Activated CD4-positive, alpha-beta T cell treated with anti-CD3 and anti-CD28 coated beads, Interleukin-2, Interleukin-4, amounts not matched to agents 100 ng/mL and 50 ng/mL, durations not matched to agents 16 hours and 8 hours (primary cell): ENCODE measurements at regions not wholly inside any gene's neighbourhood (a gene's known extent, or its start where the extent isn't known, plus 50 kb on each side); places are given as distances from the start of the nearest gene placed in this dataset.
"Not testable (repeated sequence)": the region's sequence is repeated elsewhere in the genome, so short reads cannot be mapped to it uniquely, and the experiment has no call there.

Experiments used
- DNase-seq: peaks from one replicate; pipeline ENCODE4 v3.0.0-alpha.2; 2020; ENCODE audit warnings: low spot score

DNA sequence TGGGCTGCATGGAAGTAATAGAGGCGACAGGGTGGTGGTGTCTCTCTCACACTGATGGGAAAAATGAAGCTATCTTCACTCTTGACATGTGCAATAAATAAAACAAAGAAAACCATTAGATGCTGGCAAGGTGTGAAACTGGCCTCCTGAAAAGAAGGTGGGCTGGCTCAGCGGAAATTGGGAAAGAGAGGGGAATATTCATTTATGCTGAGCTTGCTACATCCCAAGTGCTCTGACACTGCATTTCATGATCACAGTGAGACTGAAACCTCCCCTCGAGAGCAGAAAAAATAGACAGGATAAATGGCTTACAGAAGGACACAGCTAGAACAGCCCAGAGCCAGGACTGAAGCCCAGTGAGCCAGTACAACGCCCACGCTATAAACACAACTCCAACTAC, 112.1 kb upstream of the SMLR1 start:
- no peak for DNase-seq

DNA sequence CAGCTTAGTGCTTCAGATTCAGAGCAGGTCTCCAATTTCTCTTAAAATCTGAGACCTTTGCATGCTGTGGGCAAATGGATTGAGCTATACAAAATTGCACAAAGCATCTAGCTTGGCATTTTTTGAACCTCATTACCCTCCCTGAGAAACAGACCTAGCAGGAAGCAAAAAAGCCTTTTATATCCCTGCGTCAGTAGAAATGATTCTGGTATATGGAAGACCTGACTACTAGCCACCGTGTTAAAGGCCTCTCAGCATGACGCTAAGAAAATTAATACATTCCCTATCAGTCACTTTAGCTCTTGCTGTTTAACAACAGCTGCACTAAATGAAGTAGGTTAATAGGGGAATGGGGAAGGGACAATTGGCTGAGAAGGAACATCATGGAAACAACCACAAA, 110.7 kb upstream of the SMLR1 start:
- no peak for DNase-seq

DNA sequence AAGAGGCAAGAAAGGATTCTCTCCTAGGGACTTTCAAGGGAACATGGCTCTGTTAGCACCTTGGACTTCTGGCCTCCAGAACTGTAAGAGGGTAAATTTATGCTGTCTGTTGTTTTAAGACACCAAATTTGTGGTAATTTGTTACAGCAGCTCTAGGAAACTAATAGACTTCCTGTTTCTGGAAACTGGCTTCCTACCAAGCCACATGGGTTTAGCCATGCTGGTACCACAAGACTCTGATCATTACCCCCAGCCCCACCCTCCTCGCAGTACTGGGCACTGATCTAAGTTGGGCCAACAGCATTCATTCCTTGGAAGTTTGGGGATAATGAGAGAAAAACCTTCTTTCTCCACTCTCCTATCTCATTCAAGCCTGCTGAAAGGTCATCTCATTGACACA, 109.5 kb upstream of the SMLR1 start:
- no peak for DNase-seq

DNA sequence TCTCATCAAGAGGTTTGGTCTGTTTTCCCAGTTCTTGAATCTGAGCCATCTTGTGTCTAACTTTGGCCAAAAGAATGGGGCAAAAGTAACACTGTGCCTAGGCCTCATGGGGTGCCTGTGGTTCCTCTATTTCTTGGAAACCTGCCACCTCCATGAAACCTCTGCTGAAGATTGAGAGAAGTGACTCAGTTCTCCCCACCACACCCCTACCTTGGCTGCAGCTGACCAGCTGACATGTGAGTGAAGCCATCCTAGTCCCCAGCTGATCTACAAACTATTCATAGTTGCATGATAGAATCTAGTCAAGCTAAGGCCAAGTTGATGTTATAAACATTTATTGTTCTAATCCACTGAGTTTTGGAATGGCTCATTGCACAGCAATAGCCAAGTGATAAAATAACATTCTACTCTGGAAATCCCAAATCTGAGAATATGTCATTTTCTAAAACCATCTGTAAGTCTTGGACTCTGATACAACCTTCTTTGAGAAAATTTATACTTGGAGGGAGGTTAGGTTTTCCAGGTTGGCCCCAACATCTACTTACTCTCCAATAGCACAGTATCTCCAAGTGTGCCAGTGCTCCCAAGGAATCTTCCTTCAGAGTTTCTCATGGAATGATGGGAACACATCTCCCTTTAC, 107.0 kb upstream of the SMLR1 start:
- DNase-seq: no peak

DNA sequence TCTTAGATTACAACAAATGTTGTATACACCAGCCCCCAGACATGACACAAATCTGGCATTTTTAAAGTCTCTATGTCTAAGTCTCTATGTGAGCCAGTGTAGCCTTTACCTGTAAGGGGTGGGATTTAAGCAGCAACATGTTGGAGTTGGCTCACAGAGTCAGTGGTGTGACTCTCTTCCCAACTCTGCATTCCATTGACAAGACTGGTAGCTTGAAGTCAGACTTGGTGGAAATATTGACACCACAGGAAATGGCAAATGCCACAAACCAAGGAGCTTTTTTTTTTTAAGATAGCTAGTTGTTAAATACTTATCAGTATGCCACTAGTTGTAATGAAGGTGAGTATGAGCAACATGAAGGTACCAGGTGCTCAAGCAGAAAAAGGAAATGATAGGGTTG, 103.1 kb upstream of the SMLR1 start:
- no peak for DNase-seq

DNA sequence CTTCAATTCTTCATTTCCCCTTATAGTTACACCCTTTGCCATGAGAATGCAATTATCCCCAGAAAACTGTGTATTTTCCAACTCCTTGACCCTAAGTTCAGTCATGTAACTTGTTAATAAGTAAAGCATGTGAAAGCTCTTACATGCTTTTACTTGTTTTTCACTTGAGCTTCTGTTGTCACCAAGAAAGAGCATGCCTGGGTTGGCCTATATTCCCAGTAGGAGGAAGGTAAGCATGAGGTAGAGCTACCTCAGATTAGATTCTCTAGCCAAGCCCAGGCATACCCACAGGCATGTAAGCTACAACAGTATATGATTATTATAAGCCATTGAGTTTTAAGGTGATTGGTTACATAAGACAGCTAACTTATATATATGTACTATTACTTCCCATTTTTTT, 101.7 kb upstream of the SMLR1 start:
- DNase-seq: no peak

DNA sequence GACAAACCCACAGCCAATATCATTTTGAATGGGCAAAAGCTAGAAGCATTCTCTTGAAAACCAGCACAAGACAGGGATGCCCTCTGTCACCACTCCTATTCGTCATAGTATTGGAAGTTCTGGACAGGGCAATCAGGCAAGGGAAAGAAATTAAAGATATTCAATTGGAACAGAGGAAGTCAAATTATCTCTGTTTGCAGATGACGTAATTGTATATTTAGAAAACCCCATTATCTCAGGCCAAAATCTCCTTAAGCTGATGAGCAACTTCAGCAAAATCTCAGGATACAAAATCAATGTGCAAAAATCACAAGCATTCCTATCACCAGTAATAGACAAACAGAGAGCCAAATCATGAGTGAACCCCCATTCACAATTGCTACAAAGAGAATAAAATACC, 99.1 kb upstream of the SMLR1 start:
- DNase-seq: not testable (repeated sequence)

DNA sequence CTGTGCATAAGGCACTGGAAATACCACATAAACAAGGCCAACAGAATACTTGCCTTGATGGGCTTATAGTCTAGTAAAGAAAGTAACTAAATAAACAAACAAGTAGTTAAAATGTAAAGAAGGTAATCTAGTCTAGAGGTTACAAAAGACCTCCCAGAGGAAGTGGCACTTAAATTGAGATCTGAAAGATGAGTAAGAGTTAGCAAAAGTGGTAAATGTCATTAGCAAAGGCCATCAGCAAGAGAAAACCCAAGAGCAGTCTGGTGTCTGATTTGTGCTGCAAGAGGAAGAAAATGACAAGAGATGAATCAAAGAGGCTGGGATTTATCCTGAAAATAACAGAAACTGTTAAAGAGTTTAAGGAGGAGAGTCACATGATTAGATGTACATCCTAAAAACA, 96.6 kb upstream of the SMLR1 start:
- peak; percentile 10 for DNase-seq

DNA sequence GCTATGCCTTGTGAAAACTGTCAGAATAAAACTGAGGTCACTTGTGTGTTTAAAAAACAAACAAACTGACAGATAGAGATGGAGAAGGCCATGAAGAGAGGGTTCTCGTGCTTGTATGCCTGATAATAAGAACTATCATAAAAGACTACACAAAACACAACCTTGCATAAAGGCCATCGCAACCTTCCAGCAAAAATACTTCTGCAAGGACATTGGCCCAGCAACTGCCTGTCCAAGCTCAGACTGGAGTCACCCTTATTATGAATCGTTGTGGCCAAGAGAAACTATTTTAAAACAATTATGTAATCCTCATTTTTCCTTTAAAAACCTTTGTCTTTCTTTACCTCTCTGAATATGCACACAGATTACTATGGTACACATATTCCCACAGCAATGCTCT, 93.0 kb upstream of the SMLR1 start:
- no peak for DNase-seq

DNA sequence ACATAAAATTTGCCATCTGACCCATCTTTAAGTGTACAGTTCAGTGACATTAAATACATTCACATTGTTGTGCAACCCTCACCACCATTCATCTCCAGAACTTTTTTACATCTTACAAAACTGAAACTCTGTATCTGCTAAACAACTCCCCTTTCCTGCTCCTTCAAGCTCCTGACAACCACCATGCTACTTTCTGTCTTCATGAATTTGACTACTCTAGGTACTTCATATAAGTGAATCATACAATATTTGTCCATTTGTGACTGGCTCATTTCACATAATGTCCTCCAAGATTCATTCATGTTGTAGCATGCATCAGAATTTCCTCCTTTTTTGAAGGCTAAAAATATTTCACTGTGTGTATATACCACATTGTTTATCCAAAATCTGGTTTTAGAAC, 86.9 kb upstream of the SMLR1 start:
- no peak for DNase-seq

DNA sequence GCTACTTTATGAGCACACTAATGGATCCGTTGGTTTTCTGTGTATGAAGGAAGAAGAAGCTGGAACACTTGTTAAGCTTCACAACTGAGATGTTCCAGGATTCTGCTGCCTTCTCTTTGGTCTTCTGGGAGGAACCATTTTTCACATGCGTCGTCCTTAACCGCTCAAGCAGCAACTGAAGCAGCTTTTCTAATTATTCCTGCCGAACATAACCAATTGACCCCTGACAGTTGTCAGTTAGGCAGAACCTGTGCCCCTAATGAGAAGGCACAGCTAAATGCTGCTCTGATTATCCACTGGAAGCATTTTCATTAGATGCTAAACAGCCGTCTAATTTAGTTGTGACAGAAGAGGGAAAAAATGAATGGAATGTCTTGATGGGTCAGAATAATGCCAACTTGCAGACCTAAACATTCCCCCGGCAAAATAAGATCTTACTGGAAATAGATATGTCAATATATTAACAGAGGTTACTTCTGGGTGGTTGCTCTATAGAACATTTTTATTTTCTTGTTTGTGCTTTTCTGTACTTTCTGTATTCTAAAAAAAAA, 85.0 kb upstream of the SMLR1 start:
- no peak for DNase-seq

DNA sequence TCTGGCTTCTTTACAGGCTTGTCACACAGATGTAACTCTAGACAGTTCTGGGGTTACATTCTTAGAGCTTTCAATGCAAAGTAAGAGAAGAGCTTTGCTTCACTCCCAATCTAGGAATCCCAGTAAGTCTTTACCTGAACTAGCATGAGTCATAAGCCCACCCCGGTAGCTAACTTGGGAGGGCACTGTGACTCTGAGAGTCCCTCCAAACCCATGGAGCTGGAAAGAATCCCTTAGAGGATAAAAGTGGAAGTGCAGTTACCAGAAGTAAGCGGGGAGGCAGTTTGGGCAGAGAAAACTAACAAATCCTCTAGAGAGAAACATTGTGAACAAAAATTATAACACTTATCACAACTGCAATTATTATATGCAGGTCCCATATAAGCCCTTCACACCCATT, 84.0 kb upstream of the SMLR1 start:
- no peak for DNase-seq

DNA sequence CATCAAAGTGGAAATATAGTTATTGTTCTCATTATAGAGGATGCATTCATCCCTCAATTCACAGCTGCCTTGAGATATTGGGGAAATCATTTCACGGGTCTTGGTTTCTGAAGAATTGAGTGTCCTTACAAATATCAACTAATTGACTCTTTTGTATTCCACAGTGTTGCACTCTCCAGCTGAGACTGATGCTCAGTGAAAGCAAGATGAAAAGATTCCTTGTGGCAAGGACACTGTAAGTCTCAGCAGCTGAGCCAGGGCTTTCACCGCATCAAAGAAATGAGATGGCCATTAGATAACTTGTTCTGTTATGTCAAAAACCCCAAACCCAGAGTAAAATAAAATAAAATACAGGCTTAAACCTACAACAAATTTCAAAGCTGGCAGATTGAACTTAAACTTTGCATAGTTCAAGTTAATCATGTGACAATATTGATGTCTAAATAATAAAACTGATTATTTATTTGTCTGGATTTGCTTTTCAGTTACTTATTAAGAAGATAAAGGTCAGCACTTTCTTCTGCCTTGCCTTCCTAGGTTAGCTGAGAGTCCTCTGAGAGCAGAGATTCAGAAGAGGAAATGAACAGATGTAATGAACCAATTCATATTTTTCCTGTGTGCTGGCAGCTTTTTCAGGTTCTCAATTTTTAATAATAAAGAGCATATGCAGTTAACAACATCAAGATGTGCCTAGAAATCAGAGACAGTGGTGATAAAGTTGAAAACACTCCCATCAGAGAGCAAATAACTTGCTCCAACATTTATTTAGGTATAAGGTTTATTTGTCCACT, 82.4 kb upstream of the SMLR1 start:
- DNase-seq: no peak

DNA sequence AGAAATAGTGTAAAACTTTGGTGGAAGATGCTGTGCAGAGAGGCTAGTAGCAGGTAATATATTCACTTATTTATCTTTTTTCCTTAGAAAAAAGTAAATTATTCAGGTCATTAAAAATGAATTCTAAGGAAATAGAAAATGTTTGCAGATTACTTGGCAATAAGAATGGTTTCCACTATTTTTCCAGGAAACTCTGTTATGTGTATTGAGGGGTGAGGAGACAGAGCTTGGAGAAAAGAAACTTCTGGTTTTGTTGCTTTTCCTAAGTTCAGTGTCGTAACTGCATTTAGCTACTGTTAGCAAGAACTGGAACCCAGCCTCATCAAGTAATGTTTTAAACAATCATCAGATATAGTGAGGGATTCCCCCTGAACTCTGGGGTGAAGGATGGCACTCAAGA, 79.2 kb upstream of the SMLR1 start:
- no peak for DNase-seq

DNA sequence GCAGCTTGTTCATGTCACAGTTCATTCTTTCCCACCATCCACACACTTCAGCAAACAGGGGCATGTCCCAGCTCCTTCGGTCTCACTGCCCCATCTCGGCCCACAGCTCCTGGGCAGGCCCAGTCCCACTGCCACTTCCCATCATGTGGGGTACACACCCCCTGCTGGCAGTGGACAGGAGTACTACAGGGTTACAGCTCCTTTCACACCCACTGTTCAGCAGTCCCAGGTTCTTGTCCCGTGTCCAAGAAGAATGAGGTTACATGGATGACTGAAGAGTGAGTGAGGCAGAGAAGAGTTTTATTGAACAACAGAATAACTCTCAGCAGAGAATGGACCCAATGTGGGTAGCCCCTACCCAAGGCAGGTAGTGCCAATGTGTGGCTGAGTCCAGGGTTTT, 77.8 kb upstream of the SMLR1 start:
- no peak for DNase-seq

DNA sequence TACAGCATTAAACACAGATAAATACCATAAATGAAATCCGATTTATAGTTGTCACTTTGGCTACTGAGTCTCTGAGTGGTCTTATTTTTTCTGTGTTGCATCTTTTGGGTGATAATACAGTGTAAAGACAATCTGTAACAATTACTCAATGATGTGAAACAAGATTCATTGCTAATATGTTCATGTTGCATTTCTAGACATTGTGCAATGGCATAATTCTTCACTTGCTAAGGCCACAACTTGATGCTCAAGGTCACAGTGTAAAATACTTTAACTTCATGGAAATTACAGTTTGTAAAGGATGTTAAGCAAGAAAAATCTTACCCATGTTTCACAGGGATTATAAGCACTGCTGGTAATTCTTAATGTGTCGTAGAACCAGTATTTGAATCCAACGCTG, 74.9 kb upstream of the SMLR1 start:
- DNase-seq: no peak

DNA sequence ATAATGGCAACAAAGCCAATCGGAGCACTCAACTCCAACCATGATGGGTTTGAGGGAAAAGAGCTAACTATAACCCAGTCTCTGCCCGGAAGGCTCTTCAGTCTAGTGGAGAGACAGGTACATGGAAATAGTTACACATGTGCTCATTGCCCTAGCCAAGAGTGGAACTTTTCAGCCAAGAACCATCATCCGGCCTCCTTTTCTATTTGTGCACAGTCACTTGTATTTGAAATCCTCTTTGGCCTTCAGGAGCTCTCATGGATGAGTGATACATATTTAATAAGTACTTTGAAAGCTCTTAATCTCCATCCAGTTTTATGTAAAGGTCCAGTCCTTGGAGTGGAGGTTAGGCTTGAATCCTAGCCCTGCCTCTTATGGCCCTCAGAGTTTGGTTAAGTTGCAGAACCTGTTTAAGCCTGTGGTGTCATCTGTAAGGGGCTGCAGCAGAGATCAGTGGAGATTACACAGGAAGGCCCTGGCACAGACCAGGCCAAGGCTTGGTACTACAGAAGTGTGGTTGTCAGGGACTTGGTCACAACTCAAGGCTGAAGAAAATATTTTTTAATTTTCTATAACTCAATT, 72.3 kb upstream of the SMLR1 start:
- no peak for DNase-seq

DNA sequence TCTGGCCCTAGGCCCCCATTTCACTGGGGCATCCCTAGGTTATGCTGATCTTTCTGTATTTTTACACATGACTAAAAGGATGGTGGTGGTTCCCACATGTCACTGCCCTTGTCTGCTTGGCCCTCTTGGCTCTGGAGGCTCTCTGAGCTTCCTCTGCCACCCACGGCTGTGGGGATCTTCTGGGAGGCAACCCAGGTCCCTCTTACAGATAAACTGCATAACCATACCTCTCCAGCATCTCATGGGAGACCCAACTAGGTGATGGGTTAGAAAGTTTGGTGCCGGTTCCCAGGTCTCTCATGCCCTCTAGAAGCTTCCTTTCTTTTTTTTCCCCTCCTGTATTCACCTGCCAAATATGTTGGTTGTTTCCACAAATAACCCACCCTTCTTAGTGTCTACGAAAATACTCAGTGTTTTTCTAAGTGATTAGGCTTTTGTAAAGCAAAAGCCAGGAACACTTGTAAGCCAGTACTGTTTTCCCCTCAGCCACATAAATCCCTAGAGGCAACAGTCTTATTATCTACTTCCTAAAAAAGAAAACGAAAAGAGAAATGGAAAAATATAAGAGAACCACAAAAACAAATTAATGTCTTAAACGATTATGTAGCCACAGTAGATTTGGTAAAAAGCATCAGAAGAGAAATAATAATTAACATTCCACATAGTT, 71.7 kb upstream of the SMLR1 start:
- no peak for DNase-seq

DNA sequence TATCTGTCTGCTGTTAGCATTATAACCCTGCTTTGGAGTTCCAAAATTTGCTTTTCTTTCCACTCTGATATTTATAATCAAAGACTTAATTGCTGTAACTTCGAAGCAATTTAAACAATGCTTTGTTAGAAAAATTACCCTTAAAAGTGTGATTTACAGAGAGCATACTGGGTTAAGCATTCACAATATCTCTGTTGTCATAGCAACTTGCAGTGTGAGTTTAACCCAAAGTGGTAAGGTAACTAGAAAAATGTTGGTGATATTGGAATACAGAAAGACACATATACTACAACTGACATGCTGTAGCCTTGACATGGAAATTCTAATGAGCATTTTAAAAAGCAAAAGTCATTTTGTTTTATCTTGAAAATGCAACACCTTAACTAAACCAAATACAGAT, 70.4 kb upstream of the SMLR1 start:
- no peak for DNase-seq

DNA sequence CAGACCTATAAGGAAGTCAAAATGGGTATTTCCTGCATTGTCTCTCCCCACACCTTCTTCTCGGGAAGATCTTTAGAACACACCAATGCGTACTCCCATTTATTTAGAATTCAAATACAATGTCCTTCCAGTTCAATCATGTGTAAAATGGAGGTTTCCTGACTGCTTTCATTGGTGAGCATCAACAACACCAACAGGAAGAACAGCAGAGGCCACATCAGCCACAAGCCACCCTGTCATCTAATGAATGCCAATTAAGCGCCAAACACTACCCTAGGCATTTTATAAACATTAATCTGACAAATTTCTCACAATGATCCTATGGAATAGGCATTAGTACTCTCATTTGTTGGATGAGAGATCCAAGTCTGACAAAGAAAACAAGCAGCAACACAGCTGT, 68.4 kb upstream of the SMLR1 start:
- no peak for DNase-seq

DNA sequence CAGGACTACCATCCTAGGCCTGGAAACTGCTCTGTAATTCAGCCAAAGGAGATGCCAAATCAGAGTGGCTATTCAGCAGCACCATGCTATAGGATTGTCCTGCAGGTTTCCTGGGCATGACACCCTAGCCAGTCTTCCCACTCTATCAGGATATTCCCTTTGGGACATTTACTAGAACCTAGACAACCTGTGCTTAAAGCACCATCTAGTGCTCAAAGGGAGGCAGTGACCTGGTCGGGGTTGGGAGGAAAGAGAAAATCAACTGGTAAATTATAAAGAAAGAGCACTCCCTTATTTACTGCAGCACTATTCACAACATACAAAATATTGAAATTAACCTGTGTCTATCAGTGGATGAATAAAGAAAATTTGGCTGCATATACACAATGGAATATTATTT, 67.2 kb upstream of the SMLR1 start:
- no peak for DNase-seq

DNA sequence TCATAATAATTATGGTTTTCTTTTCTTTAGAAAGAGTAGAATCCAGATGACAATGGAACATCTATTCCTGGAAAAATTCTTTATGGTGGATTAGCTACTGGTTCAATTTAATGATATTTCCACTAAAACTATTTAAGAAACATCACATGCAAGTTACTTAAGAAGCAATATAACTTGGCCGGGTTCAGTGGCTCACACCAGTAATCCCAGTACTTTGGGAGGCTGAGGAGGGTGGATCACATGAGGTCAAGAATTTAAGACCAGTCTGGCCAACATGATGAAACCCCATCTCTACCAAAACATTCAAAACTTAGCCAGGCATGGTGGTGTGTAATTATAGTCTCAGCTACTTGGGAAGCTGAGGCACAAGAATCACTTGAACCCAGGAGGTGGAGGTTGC, 65.9 kb upstream of the SMLR1 start:
- no peak for DNase-seq

DNA sequence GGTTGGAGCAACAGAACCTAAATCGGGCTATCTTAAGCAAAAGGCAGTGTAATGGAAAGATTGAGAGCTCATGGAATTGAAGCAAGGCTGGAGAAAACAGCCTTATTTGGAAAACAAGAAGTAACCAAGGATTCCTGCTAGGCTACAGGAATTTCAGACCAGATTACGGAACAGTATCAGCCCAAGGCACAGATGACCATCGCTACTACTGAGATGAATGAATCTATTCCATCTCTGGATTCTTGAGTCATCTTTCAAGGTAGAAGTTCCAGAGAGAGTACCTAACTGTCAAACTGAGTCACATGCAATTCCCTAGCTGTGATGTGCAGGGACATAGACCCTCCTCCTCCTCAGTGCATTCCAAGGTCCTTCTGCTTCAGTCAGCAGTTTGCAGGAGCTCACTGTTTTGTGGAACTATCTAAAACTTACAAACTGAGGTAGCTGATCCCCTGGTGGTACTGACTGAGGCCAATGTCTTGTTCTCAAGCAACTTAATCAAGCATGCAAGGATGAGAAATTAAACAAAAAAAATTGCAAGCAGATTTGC, 62.0 kb upstream of the SMLR1 start:
- no peak for DNase-seq
